ENCODE measurements at regions not wholly inside any gene's neighbourhood (a gene's known extent, or its start where the extent isn't known, plus 50 kb on each side); places are given as distances from the start of the nearest gene placed in this dataset.

GRCh38 chr3:21158861-21159542 is 592.0 kb downstream of the ZNF385D start:
- Mint-ChIP-seq H3K9me3 (no peaks in the 10 kb centered on the region), H3K4me1 (no peaks in the 10 kb centered on the region), H3K27ac (no peak overlapping the region), H3K36me3 (no peaks in the 10 kb centered on the region), H3K27me3 (ENCODE audit: insufficient read depth, low read depth) (peaks cover under 1% of the 10 kb centered on the region), H3K4me3 (no peak overlapping the region)
- H3K36me3 ChIP-seq, result no peaks in the 10 kb centered on the region
- no peak overlapping the region for H3K4me2 ChIP-seq
- H3K79me2 ChIP-seq (ENCODE audit: low read depth), result no peaks in the 10 kb centered on the region
- H3K4me1 ChIP-seq, result no peaks in the 10 kb centered on the region
- H4K20me1 ChIP-seq (ENCODE audit: low read depth), result no peaks in the 10 kb centered on the region
- H3F3A ChIP-seq (ENCODE audit: low read depth), result no peaks in the 10 kb centered on the region
- no peaks in the 10 kb centered on the region for H3K27me3 ChIP-seq
- no peak overlapping the region for H3K27ac ChIP-seq
- H3K9me3 ChIP-seq (ENCODE audit: low read depth), result no peaks in the 10 kb centered on the region
- H3K4me3 ChIP-seq, result no peak overlapping the region
- H3K9ac ChIP-seq, result no peak overlapping the region
- TF ChIP-seq CTCF (IDR thresholded peaks at IDR 0.05) (no peak), EZH2phosphoT487 (IDR thresholded peaks at IDR 0.05) (no peak), EZH2 (IDR thresholded peaks at IDR 0.05) (no peak)
- DNase-seq (ENCODE audit: low spot score), result no peak
- no peak overlapping the region for H2AFZ ChIP-seq (replicated peaks)

DNA sequence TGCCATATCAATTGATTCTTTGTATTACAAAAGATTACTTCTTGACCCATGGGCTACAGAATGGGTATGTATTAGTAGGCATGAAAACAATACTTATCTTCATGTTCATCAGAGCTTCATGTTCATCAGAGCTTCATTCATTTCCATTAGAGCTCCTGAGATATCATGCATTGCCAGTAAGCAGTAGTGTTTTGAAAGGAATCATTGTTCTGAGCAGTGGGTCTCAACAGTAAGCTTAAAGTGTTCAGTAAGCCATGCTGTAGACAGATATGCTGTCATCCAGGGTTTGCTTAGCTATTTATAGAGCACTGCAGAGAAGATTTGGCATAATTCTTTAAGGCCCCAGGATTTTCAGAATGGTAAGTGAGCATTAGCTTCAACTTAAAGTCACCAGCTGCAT is 596.1 kb downstream of the ZNF385D start:
- Mint-ChIP-seq H3K4me3 (no peak overlapping the region), H3K27me3 (ENCODE audit: insufficient read depth, low read depth) (no peaks in the 10 kb centered on the region), H3K27ac (no peak overlapping the region), H3K36me3 (no peaks in the 10 kb centered on the region), H3K4me1 (no peaks in the 10 kb centered on the region), H3K9me3 (no peaks in the 10 kb centered on the region)
- no peaks in the 10 kb centered on the region for H4K20me1 ChIP-seq (ENCODE audit: low read depth)
- H3K27me3 ChIP-seq, result no peaks in the 10 kb centered on the region
- TF ChIP-seq EZH2 (IDR thresholded peaks at IDR 0.05), result no peak
- TF ChIP-seq CTCF (IDR thresholded peaks at IDR 0.05), result no peak
- TF ChIP-seq EZH2phosphoT487 (IDR thresholded peaks at IDR 0.05), result no peak
- no peaks in the 10 kb centered on the region for H3F3A ChIP-seq (ENCODE audit: low read depth)
- no peaks in the 10 kb centered on the region for H3K36me3 ChIP-seq
- no peak overlapping the region for H3K27ac ChIP-seq
- no peak overlapping the region for H3K4me3 ChIP-seq
- H2AFZ ChIP-seq (replicated peaks), result no peak overlapping the region
- no peaks in the 10 kb centered on the region for H3K79me2 ChIP-seq (ENCODE audit: low read depth)
- H3K9me3 ChIP-seq (ENCODE audit: low read depth), result no peaks in the 10 kb centered on the region
- H3K4me2 ChIP-seq, result no peak overlapping the region
- H3K9ac ChIP-seq, result no peak overlapping the region
- no peak for DNase-seq (ENCODE audit: low spot score)
- H3K4me1 ChIP-seq, result no peaks in the 10 kb centered on the region

GRCh38 chr3:21152555-21152954 is 598.5 kb downstream of the ZNF385D start:
- Histone ChIP-seq H3K4me2 (no peak overlapping the region), H3K4me3 (no peak overlapping the region), H3K27ac (no peak overlapping the region), H2AFZ (replicated peaks) (no peak overlapping the region), H3K79me2 (ENCODE audit: low read depth) (no peaks in the 10 kb centered on the region), H3K4me1 (no peaks in the 10 kb centered on the region), H3F3A (ENCODE audit: low read depth) (no peaks in the 10 kb centered on the region), H3K27me3 (no peaks in the 10 kb centered on the region), H3K9me3 (ENCODE audit: low read depth) (no peaks in the 10 kb centered on the region), H3K36me3 (no peaks in the 10 kb centered on the region), H3K9ac (no peak overlapping the region), H4K20me1 (ENCODE audit: low read depth) (no peaks in the 10 kb centered on the region)
- H3K27ac Mint-ChIP-seq, result no peak overlapping the region
- no peaks in the 10 kb centered on the region for H3K9me3 Mint-ChIP-seq
- no peaks in the 10 kb centered on the region for H3K27me3 Mint-ChIP-seq (ENCODE audit: insufficient read depth, low read depth)
- TF ChIP-seq EZH2 (IDR thresholded peaks at IDR 0.05) (no peak), CTCF (IDR thresholded peaks at IDR 0.05) (no peak), EZH2phosphoT487 (IDR thresholded peaks at IDR 0.05) (no peak)
- no peaks in the 10 kb centered on the region for H3K4me1 Mint-ChIP-seq
- no peaks in the 10 kb centered on the region for H3K36me3 Mint-ChIP-seq
- DNase-seq (ENCODE audit: low spot score), result no peak
- no peak overlapping the region for H3K4me3 Mint-ChIP-seq
